ENCODE measurements at regions not wholly inside any gene's neighbourhood (a gene's known extent, or its start where the extent isn't known, plus 50 kb on each side); places are given as distances from the start of the nearest gene placed in this dataset.

GRCh38 chr5:142259758-142260157 lies 65.1 kb downstream of the SPRY4 start:
- TF ChIP-seq EZH2phosphoT487 (IDR thresholded peaks at IDR 0.05; ENCODE audit: low read depth) (no peak), CTCF (IDR thresholded peaks at IDR 0.05; ENCODE audit: low read depth, low read length) (no peak)
- no peaks in the 10 kb centered on the region for H3K36me3 ChIP-seq (replicated peaks; ENCODE audit: low read depth, low read length)
- no peaks in the 10 kb centered on the region for H3K4me1 ChIP-seq (ENCODE audit: low read length)
- no peak overlapping the region for H3K27ac ChIP-seq (ENCODE audit: low read length)
- no peak overlapping the region for H2AFZ ChIP-seq (ENCODE audit: low read depth, low read length)
- H3K27me3 ChIP-seq (ENCODE audit: low read depth, low read length): no peaks in the 10 kb centered on the region
- no peak overlapping the region for H3K4me2 ChIP-seq (ENCODE audit: low read length)
- H3K9me3 ChIP-seq (ENCODE audit: insufficient read depth, low read length): no peaks in the 10 kb centered on the region
- H3K9ac ChIP-seq (ENCODE audit: low read length): no peak overlapping the region
- no peak overlapping the region for H3K4me3 ChIP-seq (ENCODE audit: low read length)
- H3K79me2 ChIP-seq (ENCODE audit: low read length): no peaks in the 10 kb centered on the region
- no peaks in the 10 kb centered on the region for H4K20me1 ChIP-seq (ENCODE audit: insufficient read depth, low read length)

- H3K27ac ChIP-seq (ENCODE audit: low read length): no peak overlapping the region
- no peaks in the 10 kb centered on the region for H3K9me3 ChIP-seq (ENCODE audit: insufficient read depth, low read length)
- H3K4me1 ChIP-seq (ENCODE audit: low read length): no peaks in the 10 kb centered on the region
- no peaks in the 10 kb centered on the region for H3K36me3 ChIP-seq (replicated peaks; ENCODE audit: low read depth, low read length)
- TF ChIP-seq CTCF (IDR thresholded peaks at IDR 0.05; ENCODE audit: low read depth, low read length): no peak
- no peak for TF ChIP-seq EZH2phosphoT487 (IDR thresholded peaks at IDR 0.05; ENCODE audit: low read depth)
- H4K20me1 ChIP-seq (ENCODE audit: insufficient read depth, low read length): no peaks in the 10 kb centered on the region
- no peaks in the 10 kb centered on the region for H3K79me2 ChIP-seq (ENCODE audit: low read length)
- H3K27me3 ChIP-seq (ENCODE audit: low read depth, low read length): no peaks in the 10 kb centered on the region
- no peak overlapping the region for H3K9ac ChIP-seq (ENCODE audit: low read length)
- H3K4me2 ChIP-seq (ENCODE audit: low read length): no peak overlapping the region
- no peak overlapping the region for H3K4me3 ChIP-seq (ENCODE audit: low read length)
- no peak overlapping the region for H2AFZ ChIP-seq (ENCODE audit: low read depth, low read length)
Observed at GRCh38 chr5:142255831-142256230, 69.0 kb downstream of the SPRY4 start.

DNA sequence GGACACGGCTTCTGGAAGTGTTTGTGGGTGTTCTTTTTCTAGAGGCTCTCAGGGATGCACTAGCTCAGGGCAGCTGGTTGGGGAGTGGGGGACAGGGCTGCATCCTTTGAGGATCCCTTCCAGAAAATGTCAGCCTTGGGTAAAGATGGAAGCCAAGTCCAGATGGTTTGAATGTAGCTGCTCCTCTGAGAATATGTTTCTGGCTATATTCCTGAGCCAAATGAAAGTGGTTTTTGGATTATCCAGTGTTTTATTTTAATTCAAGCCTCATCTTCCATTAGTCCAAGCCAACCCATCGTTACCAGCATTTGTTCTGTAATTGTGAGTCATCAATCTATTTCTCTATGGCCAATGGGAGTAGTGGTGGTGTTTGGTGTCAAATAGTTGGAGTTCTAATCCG lies 70.4 kb downstream of the SPRY4 start:
- no peaks in the 10 kb centered on the region for H3K36me3 ChIP-seq (replicated peaks; ENCODE audit: low read depth, low read length)

DNA sequence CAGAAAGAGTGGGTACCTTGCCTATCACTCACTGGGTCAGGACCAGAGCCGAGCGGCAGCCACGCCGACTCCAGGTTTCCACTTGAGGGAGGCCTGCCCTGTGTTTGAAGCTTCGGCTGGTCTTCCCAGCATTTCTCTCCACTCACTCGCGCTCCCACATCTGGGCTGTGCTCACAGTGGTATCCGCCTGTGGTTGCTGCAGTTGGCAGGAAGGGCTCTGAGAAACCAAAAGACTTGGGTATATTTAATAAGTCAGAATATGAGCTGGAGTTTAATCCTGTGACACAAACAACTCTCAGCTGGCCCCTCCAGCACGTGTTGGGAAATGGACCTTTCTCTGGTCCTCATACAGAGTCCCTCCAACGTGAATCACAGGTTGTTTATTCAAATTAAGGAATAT lies 70.9 kb downstream of the SPRY4 start:
- Histone ChIP-seq H2AFZ (ENCODE audit: low read depth, low read length) (no peak overlapping the region), H3K4me3 (ENCODE audit: low read length) (no peak overlapping the region), H3K27ac (ENCODE audit: low read length) (no peak overlapping the region), H3K27me3 (ENCODE audit: low read depth, low read length) (no peaks in the 10 kb centered on the region), H3K36me3 (replicated peaks; ENCODE audit: low read depth, low read length) (no peaks in the 10 kb centered on the region), H3K4me1 (ENCODE audit: low read length) (no peaks in the 10 kb centered on the region), H3K9ac (ENCODE audit: low read length) (no peak overlapping the region), H4K20me1 (ENCODE audit: insufficient read depth, low read length) (no peaks in the 10 kb centered on the region), H3K79me2 (ENCODE audit: low read length) (no peaks in the 10 kb centered on the region), H3K4me2 (ENCODE audit: low read length) (no peak overlapping the region), H3K9me3 (ENCODE audit: insufficient read depth, low read length) (no peaks in the 10 kb centered on the region)
- no peak for TF ChIP-seq EZH2phosphoT487 (IDR thresholded peaks at IDR 0.05; ENCODE audit: low read depth)
- TF ChIP-seq CTCF (IDR thresholded peaks at IDR 0.05; ENCODE audit: low read depth, low read length): no peak

More for the DNA sequence above, 70.4 kb downstream of the SPRY4 start:
- Histone ChIP-seq H3K4me2 (ENCODE audit: low read length) (no peak overlapping the region), H2AFZ (ENCODE audit: low read depth, low read length) (no peak overlapping the region), H4K20me1 (ENCODE audit: insufficient read depth, low read length) (no peaks in the 10 kb centered on the region), H3K79me2 (ENCODE audit: low read length) (no peaks in the 10 kb centered on the region), H3K9me3 (ENCODE audit: insufficient read depth, low read length) (no peaks in the 10 kb centered on the region), H3K4me1 (ENCODE audit: low read length) (no peaks in the 10 kb centered on the region), H3K27me3 (ENCODE audit: low read depth, low read length) (no peaks in the 10 kb centered on the region), H3K27ac (ENCODE audit: low read length) (no peak overlapping the region), H3K4me3 (ENCODE audit: low read length) (no peak overlapping the region), H3K9ac (ENCODE audit: low read length) (no peak overlapping the region)
- no peak for TF ChIP-seq CTCF (IDR thresholded peaks at IDR 0.05; ENCODE audit: low read depth, low read length)
- no peak for TF ChIP-seq EZH2phosphoT487 (IDR thresholded peaks at IDR 0.05; ENCODE audit: low read depth)

Data from OCI-LY3 (cell line).